KG1 (cell line): ENCODE measurements at regions not wholly inside any gene's neighbourhood (a gene's known extent, or its start where the extent isn't known, plus 50 kb on each side); places are given as distances from the start of the nearest gene placed in this dataset.
"Not testable (repeated sequence)": the region's sequence is repeated elsewhere in the genome, so short reads cannot be mapped to it uniquely, and the experiment has no call there.

ENCODE experiments used
- DNase-seq: peaks from one replicate; lab custom pipeline; 2025; lab: John Stamatoyannopoulos, UW

DNA sequence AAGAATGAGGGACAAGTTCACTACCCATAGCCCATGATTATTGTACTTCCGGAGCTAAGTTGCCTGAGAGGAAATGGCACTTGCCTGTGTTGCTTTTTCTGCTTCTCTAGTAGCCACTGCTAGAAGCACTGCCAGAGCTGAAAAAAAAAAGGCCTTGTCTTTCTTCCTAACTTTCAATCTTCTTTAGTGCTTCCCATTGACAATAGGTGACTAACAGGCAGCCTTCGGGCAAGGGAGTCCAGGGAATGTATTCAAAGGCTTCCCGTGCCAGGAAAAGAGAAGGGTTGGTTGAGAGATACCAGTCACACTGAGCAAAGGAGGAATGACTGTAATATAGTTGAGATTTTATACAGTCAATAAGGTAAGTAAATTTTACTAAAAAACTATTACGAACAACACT, 242.0 kb downstream of the CALCRL start:
- DNase-seq, result no peak

- no peak for DNase-seq
Observed at GRCh38 chr2:187198136-187198535, 249.9 kb downstream of the CALCRL start.

- no peak for DNase-seq
Observed at GRCh38 chr2:187194049-187194448, 254.0 kb downstream of the CALCRL start.

DNA sequence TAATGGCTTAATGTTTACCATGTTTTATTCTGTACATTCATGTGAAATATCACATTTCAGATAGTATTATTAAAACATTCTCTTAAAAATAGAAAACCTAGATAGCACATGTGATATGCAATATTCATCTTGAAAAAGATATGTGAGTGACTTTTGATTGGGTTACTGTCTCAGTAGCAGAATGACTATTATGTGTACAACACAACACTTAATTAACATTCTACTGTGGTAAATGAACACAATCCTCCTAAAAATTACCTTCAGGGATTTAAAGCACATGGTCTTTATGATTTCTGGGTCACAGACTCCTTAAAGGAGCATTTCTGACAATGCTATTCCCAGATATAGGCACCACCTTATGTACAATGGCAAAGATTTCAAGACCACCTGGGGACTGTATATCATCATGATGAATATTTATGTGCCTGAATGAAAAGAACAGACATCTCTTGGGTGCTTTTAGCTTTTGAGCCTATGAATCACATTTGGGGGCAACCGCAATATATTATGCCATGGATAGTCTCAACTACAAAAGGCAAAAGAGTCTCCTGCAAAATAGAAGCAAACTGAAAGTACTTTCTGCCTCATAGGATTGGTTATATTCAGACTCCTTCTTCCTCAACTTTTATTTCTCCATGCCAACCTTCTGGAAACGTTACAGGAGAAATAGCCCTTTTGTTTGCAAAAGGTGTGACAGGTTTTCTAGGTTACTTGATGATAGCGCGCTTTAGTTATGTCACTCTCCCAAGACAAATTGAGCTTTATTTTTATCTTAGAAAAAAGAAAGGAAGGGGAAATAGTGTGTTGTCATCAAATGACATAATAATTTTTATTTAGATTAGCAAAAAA, 259.0 kb downstream of the CALCRL start:
- DNase-seq, result no peak

GRCh38 chr2:187187519-187187918, 260.5 kb downstream of the CALCRL start:
- no peak for DNase-seq

DNA sequence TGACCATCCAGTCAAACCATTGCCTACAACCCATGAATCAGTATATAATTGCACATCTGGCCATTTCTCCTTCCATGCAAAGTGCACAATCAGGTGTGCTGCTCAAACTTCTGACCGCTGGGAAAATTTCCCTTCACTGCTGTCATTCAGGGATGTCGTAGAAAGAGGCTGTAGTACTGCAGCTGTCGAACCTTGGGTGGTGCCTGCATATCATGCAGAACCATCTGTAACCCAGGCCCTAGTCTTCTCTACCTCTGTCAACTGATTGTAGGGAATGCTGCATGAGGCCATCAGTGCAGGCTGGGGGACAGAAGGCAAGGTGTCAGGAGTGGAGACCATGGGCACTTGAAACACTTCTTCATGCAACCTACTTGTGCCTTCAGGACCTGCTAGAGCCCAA, 267.5 kb downstream of the CALCRL start:
- no peak for DNase-seq

DNA sequence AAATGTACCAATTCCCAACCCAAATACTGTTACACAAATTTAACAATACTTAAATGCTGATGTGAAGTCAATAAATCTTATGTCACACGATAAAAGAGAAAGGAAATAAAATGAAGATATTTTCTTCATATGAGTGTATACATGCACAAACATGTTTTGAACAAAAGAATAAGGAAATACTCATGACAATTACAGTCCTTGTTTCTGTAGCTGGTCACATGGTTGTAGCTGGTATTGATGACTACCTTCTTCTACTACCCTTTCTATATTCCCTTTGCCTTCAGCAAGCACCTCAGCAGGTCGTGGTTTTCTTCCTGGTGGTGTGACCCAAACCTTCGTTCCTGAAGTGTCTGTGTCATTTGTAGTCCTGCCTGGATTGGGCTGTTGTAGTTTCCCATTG, 269.2 kb downstream of the CALCRL start:
- DNase-seq, result not testable (repeated sequence)

DNA sequence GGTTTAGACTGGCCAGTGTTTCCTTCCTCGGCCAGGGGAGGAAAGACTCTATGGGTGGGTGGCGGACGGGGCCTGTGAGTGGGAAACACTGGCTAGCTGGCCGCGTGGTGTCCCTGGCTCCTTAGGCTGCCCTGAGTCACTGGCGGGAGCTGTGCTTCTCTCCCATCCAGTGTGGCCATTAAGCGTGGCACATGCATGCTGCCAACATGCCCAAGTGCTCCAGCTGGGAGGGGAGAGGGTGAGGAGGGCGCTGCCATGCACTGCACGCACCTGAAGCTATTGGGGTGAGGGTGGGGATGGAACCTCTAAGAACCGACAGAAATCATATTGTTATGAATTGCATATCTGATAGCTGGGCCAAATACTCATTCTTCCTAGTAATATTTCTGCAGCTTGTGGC, 270.8 kb downstream of the CALCRL start:
- DNase-seq, result no peak

DNA sequence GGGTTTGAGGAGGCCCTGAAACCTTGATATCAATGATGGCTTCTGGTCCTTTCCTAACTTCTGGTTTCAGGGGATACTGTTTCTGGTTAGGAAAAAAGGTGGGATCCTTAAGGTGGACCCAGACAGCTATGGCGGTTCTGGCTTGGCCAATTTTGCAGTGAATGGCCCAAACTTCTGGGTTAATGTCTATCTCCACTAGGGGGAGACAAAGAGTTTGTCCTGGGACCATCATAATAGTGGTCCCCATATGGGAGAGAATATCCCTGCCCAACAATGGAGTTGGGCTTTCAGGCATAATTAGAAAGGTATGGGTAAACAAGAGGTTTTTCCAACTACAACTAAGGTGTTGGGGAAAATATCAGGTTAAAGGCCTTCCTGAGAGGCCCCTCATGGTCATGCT, 273.5 kb downstream of the CALCRL start:
- DNase-seq, result no peak

- no peak for DNase-seq
Observed at GRCh38 chr2:187171318-187171717, 276.7 kb downstream of the CALCRL start.

- no peak for DNase-seq
Observed at GRCh38 chr2:187169864-187170263, 278.2 kb downstream of the CALCRL start.

DNA sequence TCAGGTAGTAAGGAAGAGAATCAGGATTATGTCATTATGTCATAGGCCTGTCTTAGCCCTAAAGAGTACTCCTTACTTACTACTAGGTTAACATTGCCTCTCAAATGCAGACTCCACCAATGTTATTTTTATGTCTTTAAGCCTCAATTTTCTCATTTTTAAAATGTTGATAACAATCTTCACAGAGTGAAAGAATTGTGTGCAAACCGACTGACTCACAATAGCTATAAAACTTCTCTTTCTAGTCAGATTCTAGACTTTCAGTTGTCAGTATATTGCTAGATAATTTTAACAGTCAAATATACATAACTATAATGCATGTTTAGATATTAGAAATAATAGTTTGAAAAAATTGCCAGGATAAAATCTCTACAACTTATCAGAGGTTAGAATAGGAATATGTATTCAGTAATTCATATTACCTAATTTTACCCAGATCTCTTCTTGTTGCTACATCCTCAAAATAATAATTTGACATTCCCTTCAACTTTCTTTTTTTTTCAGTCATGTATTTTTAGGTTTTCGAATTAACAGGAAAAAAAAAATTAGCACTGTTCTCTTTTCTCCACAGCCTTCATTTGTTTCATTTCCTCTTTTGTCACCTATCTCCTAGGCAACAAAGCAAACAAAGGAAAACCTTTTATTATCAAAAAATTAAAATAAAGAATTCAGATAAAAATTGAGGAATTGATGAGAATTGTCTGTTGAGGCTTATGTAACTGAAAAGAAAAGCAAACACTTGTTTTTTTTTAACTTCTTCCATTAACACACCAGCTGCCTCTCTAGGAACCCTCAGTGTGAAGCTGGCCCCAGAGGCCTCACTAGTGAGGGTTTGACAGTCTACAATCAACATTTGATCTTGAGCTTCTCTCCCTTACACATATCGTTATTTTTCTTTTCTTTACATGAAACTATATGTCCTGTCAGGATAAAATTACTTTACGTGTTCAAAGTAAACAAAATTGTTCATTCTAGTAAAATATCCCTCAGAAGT, 279.0 kb downstream of the CALCRL start:
- peak; percentile 31 for DNase-seq

DNA sequence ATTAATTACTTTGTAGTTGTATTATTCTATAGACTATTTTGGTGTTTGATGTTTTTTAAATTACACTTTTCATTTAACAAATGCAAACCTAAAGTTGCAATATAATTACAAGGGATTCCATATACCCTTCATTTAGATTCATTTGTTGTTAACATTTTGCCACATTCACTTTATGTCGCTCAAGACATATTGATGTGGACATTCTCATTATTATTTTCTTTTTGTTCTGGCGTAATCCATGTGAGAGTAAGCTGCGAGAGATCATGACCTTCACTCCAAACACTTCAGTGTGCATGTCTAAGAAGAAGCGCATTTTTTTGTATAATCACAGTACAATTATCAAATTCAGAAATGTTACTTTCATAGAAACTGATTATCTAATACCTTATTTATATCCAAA, 280.6 kb downstream of the CALCRL start:
- DNase-seq, result no peak

- DNase-seq, result no peak
Observed at GRCh38 chr2:187165936-187166610, 282.0 kb downstream of the CALCRL start.

GRCh38 chr2:187158452-187158851, 289.6 kb downstream of the CALCRL start:
- no peak for DNase-seq

- DNase-seq, result no peak
Observed at GRCh38 chr2:187157046-187157445, 291.0 kb downstream of the CALCRL start.

DNA sequence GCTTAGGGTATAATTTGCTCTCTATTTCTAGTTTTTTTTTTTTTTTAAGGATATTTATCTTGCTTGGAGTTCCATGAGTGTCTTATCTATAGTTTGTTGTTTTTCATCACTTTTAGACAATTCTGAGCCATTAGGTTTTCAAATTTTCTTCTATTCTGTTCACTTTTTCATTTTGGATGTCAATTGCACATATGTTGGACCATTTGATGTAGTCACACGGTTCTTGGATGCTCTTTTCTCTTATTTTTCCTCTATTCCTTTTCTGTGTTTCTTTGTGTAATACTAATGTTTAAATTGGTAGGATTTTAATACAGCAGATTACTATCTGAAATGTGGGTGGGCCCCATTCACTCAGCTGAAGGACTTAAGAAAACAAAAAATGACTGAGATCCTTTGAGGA, 292.6 kb downstream of the CALCRL start:
- DNase-seq, result no peak

DNA sequence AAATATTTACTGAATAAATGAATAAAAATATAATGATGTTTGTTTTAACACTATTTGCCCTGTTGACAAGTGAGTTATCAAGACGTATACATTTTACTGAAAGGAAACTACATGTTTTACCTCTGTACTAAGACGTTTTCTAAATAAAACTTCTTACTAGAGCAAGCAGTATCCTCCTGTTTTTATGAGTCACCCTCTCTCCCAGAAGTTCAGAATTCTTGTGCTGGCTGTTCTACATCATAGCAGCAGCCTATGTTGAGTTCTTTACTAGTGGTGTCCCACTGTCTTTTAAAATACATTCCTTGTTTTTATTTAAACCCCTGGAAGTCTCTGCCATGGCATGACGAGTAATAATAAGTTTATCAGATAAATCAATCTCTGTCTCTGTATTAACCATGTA, 297.4 kb downstream of the CALCRL start:
- DNase-seq, result no peak

DNA sequence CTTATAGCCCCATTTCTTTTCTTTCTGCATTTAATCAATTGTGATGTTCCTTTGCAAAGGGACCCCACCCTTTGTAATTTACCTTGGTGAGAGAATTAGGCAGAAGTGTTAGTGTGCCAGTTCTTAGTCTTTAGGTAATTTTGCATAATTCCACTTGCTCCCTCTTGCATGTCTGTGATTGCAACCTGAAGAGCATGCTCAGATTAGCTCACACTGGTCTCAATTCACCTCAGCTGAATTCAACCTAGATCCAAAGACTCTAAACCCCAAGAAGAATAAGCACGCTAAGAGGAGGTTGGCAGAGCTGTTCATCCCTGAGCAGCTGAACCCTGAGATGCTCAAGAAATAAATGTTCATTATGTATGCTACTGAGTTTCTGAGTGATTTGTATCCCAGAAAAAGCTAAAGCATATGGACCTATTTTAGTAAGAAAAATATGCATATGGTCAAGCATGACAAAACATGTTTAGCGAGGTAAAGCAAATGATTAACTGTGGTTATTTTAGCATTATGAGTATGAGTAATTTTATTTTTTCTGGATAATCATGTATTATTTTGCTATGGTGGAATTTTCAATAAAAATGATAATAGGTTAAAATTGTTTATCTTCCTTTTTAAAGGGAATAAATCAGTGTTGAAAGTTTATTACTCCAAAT, 299.2 kb upstream of the ZSWIM2 start:
- no peak for DNase-seq

- no peak for DNase-seq
Observed at GRCh38 chr2:187143537-187143936, 294.6 kb upstream of the ZSWIM2 start.

- no peak for DNase-seq
Observed at GRCh38 chr2:187139469-187139868, 290.5 kb upstream of the ZSWIM2 start.

GRCh38 chr2:187138265-187138664, 289.3 kb upstream of the ZSWIM2 start:
- DNase-seq, result no peak
